Stimulated activated CD8-positive, alpha-beta memory T cell treated with anti-CD3 and anti-CD28 coated beads, Interleukin-15, amount 100 ng/mL, for 1 hour (primary cell): ENCODE measurements at regions not wholly inside any gene's neighbourhood (a gene's known extent, or its start where the extent isn't known, plus 50 kb on each side); places are given as distances from the start of the nearest gene placed in this dataset.
"Not testable (repeated sequence)": the region's sequence is repeated elsewhere in the genome, so short reads cannot be mapped to it uniquely, and the experiment has no call there.

Experiments used
- DNase-seq: peaks from one replicate; pipeline ENCODE4 v3.0.0-alpha.2; 2020; ENCODE audit warnings: low read depth

DNA sequence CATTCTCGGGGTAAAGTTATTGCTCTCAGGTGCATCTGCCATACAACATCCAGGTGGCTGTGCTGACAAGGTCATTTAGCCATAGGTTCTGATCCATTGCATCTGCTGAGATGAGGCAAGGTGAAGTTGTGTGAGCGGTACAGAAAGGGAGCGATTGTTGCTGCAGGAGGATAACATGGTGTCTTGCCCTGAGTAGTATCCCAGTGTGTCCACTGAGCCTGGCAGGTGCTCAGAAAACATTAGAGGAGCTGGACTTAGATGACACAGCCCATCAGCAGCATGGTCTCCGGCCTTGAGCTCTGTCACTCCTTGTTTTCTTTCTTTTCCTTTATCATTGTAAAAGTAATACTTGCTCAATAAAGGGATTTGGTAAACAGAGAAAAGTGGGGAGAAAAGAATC is 161.1 kb upstream of the ATP10A start:
- no peak for DNase-seq

DNA sequence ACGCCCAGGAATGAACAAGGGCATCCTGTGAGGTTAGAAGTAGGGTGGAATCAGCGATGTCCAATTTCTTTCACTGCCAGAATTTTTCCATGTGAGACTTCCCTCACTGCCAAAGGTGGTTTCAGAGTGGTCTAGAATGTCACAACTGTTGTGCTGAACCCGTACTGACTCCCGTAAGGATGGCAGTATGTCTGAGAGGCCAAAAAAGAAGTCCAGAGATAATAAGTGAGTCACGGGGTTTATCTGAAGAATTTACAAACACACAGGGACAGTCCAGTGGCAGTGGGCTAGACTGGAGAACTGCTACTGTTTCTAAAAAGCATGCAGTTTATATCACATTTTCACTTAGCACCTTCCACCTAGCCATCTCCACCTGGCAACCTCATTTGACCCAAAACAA is 160.6 kb upstream of the ATP10A start:
- DNase-seq = no peak

DNA sequence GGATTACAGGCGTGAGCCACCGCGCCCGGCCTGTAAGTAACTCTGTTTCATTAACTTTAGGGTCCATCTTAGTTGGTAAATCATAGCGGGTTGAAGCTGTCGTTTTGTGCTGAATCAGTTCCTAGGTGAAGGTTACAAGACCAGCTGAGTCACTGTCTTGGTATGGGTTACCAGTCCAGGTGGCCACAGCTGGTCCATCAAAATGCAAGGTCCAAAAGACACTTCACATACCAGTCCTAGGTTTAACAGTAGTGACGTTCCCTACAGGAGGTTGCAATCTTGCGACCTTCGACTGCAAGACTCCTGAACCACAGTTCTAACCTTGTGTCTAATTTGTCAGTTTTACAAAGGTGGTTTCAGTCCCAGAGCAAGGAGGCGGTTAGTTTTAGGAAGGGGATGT is 160.1 kb upstream of the ATP10A start:
- DNase-seq = no peak

DNA sequence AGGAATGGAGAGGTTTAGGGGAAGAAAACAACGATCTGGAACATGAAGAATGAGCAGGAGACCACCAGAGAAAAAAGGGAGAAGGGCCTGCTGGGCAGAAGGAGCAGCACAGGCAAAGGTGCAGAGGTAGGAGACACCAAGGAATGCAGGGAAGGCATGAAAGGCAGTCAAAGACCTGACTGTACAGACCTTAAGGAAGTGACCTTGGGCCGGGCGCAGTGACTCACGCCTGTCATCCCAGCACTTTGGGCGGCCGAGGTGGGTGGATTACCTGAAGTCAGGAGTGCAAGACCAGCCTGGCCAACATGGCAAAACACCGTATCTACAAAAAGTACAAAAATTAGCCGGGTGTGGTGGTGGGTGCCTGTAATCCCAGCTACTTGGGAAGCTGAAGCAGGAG is 157.7 kb upstream of the ATP10A start:
- DNase-seq = no peak

GRCh38 chr15:26017665-26018064 is 154.5 kb upstream of the ATP10A start:
- no peak for DNase-seq

GRCh38 chr15:26015516-26016075 is 152.5 kb upstream of the ATP10A start:
- DNase-seq = no peak

DNA sequence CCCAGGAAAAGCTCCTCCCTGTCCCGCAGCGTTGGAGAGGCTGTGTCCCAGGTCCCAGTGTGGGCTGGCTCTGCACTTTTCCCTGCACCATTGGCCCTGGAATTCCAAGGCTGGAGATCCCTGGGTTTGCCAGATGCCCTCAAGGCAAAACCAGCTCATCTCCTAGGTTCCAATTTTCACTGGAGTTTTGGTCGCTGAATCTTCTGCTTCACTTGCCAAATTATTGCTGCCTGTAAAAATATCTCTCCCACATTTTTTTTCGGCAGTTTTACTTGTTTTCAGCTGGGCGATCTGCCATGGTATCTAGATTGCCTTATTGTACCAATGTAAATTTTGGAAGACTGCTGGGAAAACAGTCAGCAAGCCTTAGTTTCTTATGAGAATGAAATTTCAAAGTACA is 150.9 kb upstream of the ATP10A start:
- DNase-seq = no peak

GRCh38 chr15:26011916-26012315 is 148.8 kb upstream of the ATP10A start:
- DNase-seq = no peak

DNA sequence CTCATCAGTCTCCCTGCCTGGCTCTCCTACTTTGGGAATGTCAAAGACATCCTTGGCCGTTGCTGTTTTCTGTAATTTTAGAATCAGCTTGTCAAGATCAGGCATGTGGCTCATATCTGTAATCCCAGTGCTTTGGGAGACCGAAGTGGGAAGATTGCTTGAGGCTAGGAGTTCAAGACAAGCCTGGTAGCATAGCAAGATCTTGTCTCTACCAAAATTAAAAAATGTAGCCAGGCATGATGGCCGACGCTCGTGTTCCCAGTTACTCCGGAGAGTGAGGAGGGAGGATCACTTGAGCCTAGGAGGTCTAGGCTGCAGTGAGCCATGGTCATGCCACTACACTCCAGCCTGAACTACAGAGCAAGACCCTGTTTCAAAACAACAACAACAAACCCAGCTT is 144.0 kb upstream of the ATP10A start:
- DNase-seq = no peak

GRCh38 chr15:26001201-26001600 is 138.1 kb upstream of the ATP10A start:
- DNase-seq = no peak

GRCh38 chr15:25993506-25993905 is 130.4 kb upstream of the ATP10A start:
- DNase-seq = no peak

DNA sequence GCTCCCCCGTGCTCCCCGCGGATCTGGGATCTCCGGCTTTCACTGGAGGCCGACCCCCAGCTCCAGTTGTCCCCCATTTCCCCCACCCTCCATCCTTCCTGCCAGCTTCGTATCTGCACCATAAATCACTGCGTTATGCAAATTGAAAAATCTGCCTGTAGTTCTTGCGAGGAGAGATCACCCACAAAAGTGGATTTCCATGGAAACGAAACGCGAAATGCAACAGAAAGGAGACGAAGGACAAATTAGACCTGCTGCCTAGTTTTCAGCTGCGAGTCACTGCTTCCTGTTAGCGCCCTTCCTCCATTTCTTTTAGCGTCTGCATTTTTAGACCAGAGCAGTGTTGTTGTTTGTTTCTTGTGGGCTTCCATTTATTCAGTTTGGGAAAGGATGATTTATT is 127.1 kb upstream of the ATP10A start:
- no peak for DNase-seq

DNA sequence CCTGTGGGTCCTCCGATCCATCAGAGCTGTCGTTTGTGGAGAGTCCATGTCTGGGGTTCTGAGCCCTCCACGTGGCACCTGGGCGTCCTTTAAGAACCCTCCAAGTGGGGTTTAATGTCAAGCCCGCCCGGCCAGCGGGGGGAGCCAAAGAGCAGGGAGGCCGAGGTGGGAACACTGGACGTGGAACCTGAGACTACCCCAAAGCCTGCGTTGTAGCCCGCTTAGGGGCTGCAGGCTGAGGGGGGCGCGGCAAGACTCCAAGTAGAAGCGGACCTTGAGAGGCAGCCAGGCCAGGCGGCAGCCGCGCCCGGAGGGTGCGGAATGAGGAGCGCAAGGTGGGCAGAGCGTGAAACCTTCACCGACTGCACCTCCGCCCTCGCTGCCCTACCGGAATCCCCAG is 126.2 kb upstream of the ATP10A start:
- no peak for DNase-seq

DNA sequence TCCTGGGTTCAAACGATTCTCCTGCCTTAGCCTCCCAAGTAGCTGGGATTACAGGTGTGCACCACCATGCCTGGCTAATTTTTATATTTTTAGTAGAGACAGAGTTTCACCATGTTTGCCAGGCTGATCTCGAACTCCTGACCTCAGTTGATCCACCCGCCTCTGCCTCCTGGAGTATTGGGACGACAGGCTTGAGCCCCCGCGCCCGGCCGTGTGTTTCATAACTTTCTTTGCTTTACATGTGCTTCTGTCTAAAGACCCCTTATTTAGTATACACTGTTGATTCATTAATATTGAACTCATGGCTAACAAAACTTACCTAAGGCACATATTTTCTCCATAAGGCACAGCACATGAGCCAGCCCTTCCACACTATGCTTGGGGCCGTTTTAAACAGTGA is 125.6 kb upstream of the ATP10A start:
- not testable (repeated sequence) for DNase-seq

DNA sequence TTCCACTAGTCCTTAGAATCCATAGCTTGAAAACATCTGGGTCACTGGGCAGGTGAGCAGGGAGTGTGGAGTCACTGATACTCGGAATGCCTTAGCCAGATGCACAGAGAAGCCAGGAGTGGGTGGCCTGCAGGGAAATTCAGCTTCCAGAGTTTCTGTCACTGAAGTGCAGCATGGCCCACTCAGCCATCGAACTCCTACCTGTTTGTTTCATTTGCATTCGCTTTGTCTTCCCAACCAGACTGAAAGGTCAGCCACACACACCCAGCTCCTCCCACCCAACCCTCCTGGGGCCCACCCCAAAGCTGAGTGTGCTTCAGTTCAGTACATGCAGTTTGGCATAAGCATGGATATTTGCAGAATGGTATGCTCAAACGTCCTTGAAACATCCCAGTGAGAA is 124.5 kb upstream of the ATP10A start:
- DNase-seq = no peak

- no peak for DNase-seq
Measured at GRCh38 chr15:25985165-25985564, 122.0 kb upstream of the ATP10A start.

DNA sequence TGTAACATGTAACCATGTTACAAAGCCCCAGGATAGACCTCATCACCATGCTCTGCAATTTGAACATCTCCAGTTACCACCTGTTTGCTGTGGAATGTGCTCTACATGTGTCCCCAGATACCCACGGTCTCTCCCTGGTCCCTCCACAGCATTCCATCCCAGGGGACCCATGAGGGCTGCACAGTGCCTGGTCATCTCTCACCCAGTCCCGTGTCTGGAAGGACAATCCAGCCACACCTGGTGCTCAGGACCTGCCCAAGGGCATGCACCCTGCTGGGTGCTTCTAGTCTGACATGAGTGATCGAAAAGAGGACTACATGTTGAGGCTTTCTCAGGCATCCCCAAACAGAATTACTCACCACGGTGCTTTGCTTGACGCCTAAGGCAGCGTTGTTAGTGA is 119.6 kb upstream of the ATP10A start:
- DNase-seq = no peak

DNA sequence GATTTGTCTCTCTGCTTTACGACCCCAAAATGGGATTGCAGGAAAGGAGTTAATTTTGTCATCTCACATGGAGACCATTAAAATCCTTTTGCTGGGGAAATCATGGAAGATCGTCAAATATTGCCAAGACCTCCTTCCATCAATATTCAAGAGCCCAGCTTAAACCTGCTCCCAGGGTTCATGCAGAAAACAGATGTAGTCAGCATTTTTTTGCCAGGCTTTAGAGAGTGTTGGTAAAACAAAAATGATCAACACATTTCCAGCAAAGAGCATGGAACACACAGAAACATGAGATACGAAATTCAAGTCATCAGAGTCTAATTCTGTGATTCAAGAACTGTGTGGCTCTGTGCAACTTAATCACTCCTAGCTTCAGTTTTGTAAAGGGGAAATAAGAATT is 118.0 kb upstream of the ATP10A start:
- DNase-seq = no peak

DNA sequence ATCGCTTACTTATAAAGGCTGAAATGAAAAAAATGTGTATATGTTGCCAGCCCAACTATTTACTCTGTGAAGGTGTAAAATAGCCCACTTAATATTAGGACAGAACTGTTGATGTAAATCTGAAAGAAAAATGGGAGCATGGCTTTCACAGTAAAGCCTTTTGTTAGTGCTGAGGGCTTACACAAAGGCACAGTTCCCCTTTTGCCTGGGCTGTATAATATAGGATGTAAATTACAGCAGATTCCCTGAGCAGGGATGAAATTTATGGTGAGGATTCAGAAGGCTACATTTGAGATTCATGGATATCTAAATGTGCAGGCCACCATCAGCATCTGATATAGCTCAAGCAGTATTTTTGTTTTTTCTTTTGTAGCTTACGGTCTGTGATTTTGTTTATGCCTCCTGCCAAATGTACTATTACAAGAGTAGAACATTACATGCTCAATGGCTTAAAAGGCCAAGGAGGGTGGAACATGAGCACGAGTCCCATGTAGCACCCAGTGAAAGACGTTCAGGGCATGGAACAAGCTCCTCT is 109.1 kb upstream of the ATP10A start:
- DNase-seq = no peak

DNA sequence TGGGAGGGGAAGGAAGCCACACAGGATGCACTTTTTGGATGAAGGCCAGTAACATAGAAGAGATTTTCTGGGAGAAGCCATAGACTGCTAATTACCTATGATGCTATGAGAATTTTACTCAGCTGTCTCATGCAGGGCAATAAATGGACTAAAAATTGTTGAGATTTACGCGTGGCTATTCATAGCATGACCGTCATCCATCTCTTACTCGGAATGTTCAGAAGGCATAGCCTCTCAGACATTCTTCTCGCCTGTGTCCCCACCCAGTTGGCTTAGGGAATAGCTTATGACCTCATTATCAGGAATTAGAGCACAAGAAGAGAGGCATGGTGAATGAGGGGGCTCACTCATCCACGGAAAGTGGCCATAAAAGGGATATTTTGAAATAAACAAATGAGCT is 107.9 kb upstream of the ATP10A start:
- no peak for DNase-seq

DNA sequence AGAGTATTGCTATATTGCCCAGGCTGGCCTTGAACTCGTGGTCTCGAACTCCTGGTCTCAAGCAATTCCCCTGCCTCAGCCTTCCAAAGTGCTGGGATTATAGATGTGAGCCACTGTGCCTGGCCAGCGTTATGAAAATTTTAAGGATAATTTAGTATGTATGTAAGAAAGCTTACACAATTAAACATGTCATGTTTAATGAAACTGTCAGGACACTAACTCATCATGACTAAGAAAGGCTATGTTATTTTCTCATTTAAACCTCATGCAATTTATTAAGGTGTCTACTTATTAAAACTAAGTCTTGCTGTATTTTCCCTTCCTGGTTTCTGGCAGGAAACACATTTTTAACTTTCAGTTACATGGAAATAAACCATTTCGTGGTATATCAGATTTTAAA is 106.8 kb upstream of the ATP10A start:
- DNase-seq = no peak

- DNase-seq = no peak
Measured at GRCh38 chr15:25967116-25967515, 104.0 kb upstream of the ATP10A start.

DNA sequence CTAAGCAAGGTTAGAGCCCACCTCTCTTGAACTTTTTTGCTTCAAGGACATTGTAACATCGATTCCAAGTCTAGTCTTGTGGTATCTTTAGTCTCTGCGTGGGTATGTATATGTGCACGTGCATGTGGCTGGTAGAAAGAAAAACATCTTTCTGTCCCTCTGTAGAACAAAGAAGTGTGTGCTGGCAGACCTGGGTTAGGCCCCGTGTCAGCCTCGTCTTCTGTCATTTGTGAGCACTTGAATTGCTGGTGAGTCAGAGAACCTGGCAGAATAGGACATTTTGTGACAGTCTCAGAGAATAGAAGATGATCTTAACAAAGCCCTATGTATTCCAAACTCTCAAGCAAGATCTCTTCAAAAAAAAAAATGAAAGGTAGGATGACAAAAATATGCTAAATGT is 102.2 kb upstream of the ATP10A start:
- no peak for DNase-seq

- DNase-seq = no peak
Measured at GRCh38 chr15:25960273-25960672, 97.1 kb upstream of the ATP10A start.

GRCh38 chr15:25959100-25959499 is 96.0 kb upstream of the ATP10A start:
- no peak for DNase-seq
